HS-5 (cell line): ENCODE measurements at regions not wholly inside any gene's neighbourhood (a gene's known extent, or its start where the extent isn't known, plus 50 kb on each side); places are given as distances from the start of the nearest gene placed in this dataset.

Source experiments
- DNase-seq: peaks from one replicate; pipeline ENCODE4 v3.0.0-alpha.2; 2012; ENCODE audit warnings: low read depth

- no peak for DNase-seq
These were observed 562.8 kb downstream of the TNS1 start for GRCh38 chr2:217440000-217440399.

- DNase-seq = no peak
These were observed 564.0 kb downstream of the TNS1 start for GRCh38 chr2:217438821-217439220.

- DNase-seq = no peak
These were observed 564.7 kb downstream of the TNS1 start for GRCh38 chr2:217438136-217438535.

- no peak for DNase-seq
These were observed 565.4 kb downstream of the TNS1 start for GRCh38 chr2:217437290-217437870.

- no peak for DNase-seq
These were observed 566.4 kb downstream of the TNS1 start for GRCh38 chr2:217436386-217436785.

GRCh38 chr2:217434180-217434975, 568.4 kb downstream of the TNS1 start:
- DNase-seq = no peak

- no peak for DNase-seq
These were observed 569.3 kb downstream of the TNS1 start for GRCh38 chr2:217433522-217433921.

- DNase-seq = no peak
These were observed 571.1 kb downstream of the TNS1 start for GRCh38 chr2:217431577-217432269.

- DNase-seq = no peak
These were observed 571.2 kb upstream of the TNP1 start for GRCh38 chr2:217430916-217431576.

GRCh38 chr2:217429981-217430500, 570.2 kb upstream of the TNP1 start:
- no peak for DNase-seq

- DNase-seq = no peak
These were observed 562.0 kb upstream of the TNP1 start for GRCh38 chr2:217421834-217422233.

GRCh38 chr2:217420854-217421253, 561.0 kb upstream of the TNP1 start:
- no peak for DNase-seq

GRCh38 chr2:217419055-217419671, 559.3 kb upstream of the TNP1 start:
- DNase-seq = no peak

- DNase-seq = no peak
These were observed 558.7 kb upstream of the TNP1 start for GRCh38 chr2:217418544-217418943.

GRCh38 chr2:217418090-217418489, 558.2 kb upstream of the TNP1 start:
- no peak for DNase-seq

- DNase-seq = no peak
These were observed 557.7 kb upstream of the TNP1 start for GRCh38 chr2:217417536-217417935.

- no peak for DNase-seq
These were observed 555.5 kb upstream of the TNP1 start for GRCh38 chr2:217415316-217415715.

GRCh38 chr2:217414429-217414828, 554.6 kb upstream of the TNP1 start:
- DNase-seq = no peak

- DNase-seq = no peak
These were observed 553.3 kb upstream of the TNP1 start for GRCh38 chr2:217413193-217413592.

- no peak for DNase-seq
These were observed 552.9 kb upstream of the TNP1 start for GRCh38 chr2:217412721-217413120.

GRCh38 chr2:217412277-217412676, 552.4 kb upstream of the TNP1 start:
- no peak for DNase-seq

GRCh38 chr2:217410681-217410960, 550.8 kb upstream of the TNP1 start:
- no peak for DNase-seq
